ENCODE measurements at regions not wholly inside any gene's neighbourhood (a gene's known extent, or its start where the extent isn't known, plus 50 kb on each side); places are given as distances from the start of the nearest gene placed in this dataset.

GRCh38 chr6:103875221-103875620 is 984.5 kb downstream of the HACE1 start:
- no peak overlapping the region for H3K4me3 ChIP-seq (ENCODE audit: low read depth, low read length)
- TF ChIP-seq, protein P1, sequence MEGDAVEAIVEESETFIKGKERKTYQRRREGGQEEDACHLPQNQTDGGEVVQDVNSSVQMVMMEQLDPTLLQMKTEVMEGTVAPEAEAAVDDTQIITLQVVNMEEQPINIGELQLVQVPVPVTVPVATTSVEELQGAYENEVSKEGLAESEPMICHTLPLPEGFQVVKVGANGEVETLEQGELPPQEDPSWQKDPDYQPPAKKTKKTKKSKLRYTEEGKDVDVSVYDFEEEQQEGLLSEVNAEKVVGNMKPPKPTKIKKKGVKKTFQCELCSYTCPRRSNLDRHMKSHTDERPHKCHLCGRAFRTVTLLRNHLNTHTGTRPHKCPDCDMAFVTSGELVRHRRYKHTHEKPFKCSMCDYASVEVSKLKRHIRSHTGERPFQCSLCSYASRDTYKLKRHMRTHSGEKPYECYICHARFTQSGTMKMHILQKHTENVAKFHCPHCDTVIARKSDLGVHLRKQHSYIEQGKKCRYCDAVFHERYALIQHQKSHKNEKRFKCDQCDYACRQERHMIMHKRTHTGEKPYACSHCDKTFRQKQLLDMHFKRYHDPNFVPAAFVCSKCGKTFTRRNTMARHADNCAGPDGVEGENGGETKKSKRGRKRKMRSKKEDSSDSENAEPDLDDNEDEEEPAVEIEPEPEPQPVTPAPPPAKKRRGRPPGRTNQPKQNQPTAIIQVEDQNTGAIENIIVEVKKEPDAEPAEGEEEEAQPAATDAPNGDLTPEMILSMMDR (IDR thresholded peaks at IDR 0.05; ENCODE audit: low read depth, low read length): no peak

GRCh38 chr6:103874575-103874974 is 985.1 kb downstream of the HACE1 start:
- H3K4me3 ChIP-seq (ENCODE audit: low read depth, low read length): no peak overlapping the region
- TF ChIP-seq, protein P1 (IDR thresholded peaks at IDR 0.05; ENCODE audit: low read depth, low read length): no peak

- no peak overlapping the region for H3K4me3 ChIP-seq (ENCODE audit: low read depth, low read length)
- TF ChIP-seq, protein P1 (IDR thresholded peaks at IDR 0.05; ENCODE audit: low read depth, low read length): no peak
Observed at GRCh38 chr6:103872678-103873077, 987.0 kb downstream of the HACE1 start.

DNA sequence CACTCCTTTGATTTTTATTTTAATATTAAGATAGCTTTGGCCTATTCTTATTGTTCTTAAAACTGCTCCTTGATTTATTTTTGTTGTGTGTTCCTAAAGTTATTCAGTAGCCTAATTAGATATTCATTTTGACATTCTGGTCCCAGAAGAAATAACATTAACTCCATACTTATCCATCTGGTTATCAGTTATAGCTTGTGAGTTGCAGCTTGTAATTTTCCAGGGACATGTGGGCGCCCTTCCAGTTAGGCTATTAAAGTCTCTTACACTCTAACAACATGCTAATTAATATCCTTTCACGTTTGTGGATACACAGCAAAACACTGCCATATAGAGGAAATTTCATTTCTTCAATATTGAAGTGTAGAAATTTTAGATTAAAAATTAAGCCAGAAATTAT is 987.5 kb downstream of the HACE1 start:
- H3K4me3 ChIP-seq (ENCODE audit: low read depth, low read length): no peak overlapping the region
- TF ChIP-seq, protein P1 (IDR thresholded peaks at IDR 0.05; ENCODE audit: low read depth, low read length): no peak

DNA sequence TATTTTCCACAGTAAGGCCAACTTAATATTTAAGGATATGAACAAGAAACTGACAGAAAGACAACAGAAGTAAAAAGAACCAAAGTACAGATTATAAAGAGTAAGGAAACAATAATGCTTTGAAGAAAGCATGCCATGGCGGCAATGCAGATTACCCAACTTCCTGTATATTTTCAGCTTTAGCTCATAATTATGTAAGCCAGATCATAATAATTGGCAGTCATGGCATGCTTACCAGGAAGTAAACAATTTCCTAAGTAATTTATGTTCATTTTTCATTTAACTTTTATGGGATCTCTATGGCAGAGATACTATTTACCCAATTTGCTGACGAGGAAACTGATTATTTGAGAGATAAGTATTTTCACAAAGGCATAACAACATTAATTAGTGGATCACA is 988.7 kb downstream of the HACE1 start:
- TF ChIP-seq, protein P1 (IDR thresholded peaks at IDR 0.05; ENCODE audit: low read depth, low read length): no peak
- no peak overlapping the region for H3K4me3 ChIP-seq (ENCODE audit: low read depth, low read length)

DNA sequence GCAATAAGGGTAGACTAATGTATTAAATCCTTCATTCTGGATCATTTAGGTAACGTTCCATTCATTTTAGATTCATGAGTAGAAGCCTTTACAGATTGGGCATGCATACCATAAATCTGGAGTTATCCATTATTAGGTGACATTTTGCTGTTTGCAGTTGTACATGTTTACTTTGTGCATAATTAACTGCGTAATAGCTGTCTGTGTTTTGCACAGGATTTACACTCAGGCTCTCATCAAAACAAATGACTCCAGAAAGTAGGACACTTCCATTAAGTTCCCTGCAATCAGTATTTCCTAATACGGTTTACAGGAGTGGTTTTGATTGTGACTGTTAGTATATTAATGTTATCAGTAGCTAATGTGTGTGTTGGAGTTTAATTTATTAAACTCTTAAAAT is 997.4 kb downstream of the HACE1 start:
- TF ChIP-seq, protein P1 (IDR thresholded peaks at IDR 0.05; ENCODE audit: low read depth, low read length): no peak
- no peak overlapping the region for H3K4me3 ChIP-seq (ENCODE audit: low read depth, low read length)

- no peak overlapping the region for H3K4me3 ChIP-seq (ENCODE audit: low read depth, low read length)
- TF ChIP-seq, protein P1 (IDR thresholded peaks at IDR 0.05; ENCODE audit: low read depth, low read length): no peak
Observed at GRCh38 chr6:103858003-103858402, 1001.7 kb downstream of the HACE1 start.
